Lung (tissue), 11 donors: ENCODE measurements at regions not wholly inside any gene's neighbourhood (a gene's known extent, or its start where the extent isn't known, plus 50 kb on each side); places are given as distances from the start of the nearest gene placed in this dataset.

Source experiments
- ATAC-seq: fragments of 200-7000 bp; cut with Tn5 transposase; one replicate; pipeline ENCODE4 v1.9.1; 2020; ENCODE audit warnings: moderate number of reproducible peaks; ENCODE audit not compliant: insufficient read depth, low FRiP score
- DNase-seq, 3 donors: peaks; one replicate each; pipeline ENCODE4 v3.0.0-alpha.2; 2013 to 2017
- H3K27ac ChIP-seq, 2 donors: one replicate each; pipeline ENCODE4 v1.5.1; 2013; ENCODE audit warnings: mild to moderate bottlenecking in 2 of 2, moderate library complexity in 2 of 2, control low read depth in 1 of 2, inconsistent platforms in 1 of 2, low read depth in 1 of 2, low read length in 1 of 2
- H3K27me3 ChIP-seq, 3 donors: one replicate each; pipeline ENCODE4 v1.5.1; 2013; ENCODE audit warnings: low read length in 2 of 3; ENCODE audit not compliant: control insufficient read depth in 3 of 3, insufficient read depth in 3 of 3
- H3K36me3 ChIP-seq, 4 donors: one replicate each; pipeline ENCODE4 v1.5.1; 2013; ENCODE audit warnings: low read length in 4 of 4, mild to moderate bottlenecking in 1 of 4, moderate library complexity in 1 of 4; ENCODE audit not compliant: control insufficient read depth in 4 of 4, insufficient read depth in 4 of 4
- H3K4me1 ChIP-seq, 5 donors: one replicate each; pipeline ENCODE4 v1.5.1; 2013; ENCODE audit warnings: low read length in 5 of 5, mild to moderate bottlenecking in 2 of 5, moderate library complexity in 1 of 5; ENCODE audit not compliant: control insufficient read depth in 5 of 5, insufficient read depth in 5 of 5
- H3K4me3 ChIP-seq: one replicate; pipeline ENCODE4 v1.5.1; 2013; ENCODE audit warnings: mild to moderate bottlenecking, control low read depth, moderate library complexity
- H3K9ac ChIP-seq, 2 donors: one replicate each; pipeline ENCODE4 v1.5.1; 2013; ENCODE audit warnings: low read length in 2 of 2, control low read depth in 1 of 2; ENCODE audit not compliant: insufficient read depth in 1 of 2
- H3K9me3 ChIP-seq, 4 donors: one replicate each; pipeline ENCODE4 v1.5.1; 2013; ENCODE audit warnings: low read length in 3 of 4, mild to moderate bottlenecking in 1 of 4, moderate library complexity in 1 of 4; ENCODE audit not compliant: control insufficient read depth in 4 of 4, insufficient read depth in 3 of 4
- WGBS, 2 donors: extraction: QIAGEN DNeasy Blood & Tissue Kit; methylation state at CpG; one replicate each; pipeline ENCODE4 v1.1.7; 2013; 5-methylcytosine and 5-hydroxymethylcytosine counted together
- TF ChIP-seq, protein P1 (sequence below): IDR thresholded peaks from 2 replicates; pipeline ENCODE4 v1.5.1; 2012; ENCODE audit warnings: mild to moderate bottlenecking; ENCODE audit errors: control extremely low read depth, extremely low read depth
- donor health status: control.
- donor health status: control.
- donor health status: Bipolar disorder and iron deficiency.
- donor health status: healthy.
- donor health status: DM: yes; HTN: yes; CAD: no.

DNA sequence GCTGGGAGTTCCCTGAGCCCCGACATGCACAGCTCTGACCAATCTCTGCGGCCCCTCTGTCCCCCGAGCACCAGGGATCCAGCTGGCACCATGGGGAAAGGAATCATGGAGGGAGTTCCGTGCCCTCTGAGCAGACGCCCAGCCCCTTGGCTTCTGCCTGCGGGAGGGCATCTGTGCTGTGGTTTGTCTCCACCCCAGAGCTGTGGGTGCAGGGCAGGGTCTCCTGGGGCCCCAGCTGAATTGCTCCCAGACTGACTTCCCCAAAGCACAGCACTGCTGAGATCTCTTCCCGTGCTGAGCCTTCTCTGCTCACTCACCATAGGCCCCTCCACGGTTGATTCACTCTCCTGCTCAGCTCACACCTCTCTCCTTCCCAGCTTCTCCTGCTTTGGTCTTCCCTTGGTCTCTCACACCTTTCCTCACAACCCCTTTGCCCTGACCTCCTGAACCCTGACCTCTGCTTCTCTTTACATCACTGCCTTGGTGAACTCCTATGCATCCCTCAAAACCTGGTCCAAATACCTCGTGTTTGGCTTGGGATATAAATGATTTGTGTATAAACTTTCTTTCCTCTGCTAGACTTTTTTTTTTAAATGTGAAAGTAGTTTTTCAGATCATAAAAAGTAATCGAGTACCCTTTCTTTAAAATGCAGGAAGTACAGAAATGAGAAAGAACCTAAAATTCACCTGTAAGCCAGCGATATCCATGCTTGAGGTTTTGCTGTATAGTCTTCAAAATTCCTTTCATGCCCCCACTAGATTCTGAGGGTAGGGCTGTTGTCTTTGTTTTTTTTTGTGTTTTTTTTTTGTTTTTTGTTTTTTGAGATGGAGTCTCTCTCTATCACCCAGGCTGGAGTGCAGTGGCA is 265.3 kb downstream of the SEC14L1 start:
- Histone ChIP-seq H3K27ac (peak overlapping the region in 1 of 2 donors; percentile 72), H3K4me1 (peaks cover 2 to 38% (median 14%) of the 10 kb centered on the region in 5 donors), H3K9me3 (no peaks in the 10 kb centered on the region), H3K9ac (no peak overlapping the region), H3K4me3 (no peak overlapping the region), H3K36me3 (peaks cover 0 to 24% (median 12%) of the 10 kb centered on the region in 4 donors), H3K27me3 (no peaks in the 10 kb centered on the region)
- DNase-seq, result no peak
- WGBS, 2 donors, result 34 to 77% methylated on average over 11 of the region's 11 CpGs
- TF ChIP-seq, protein P1, sequence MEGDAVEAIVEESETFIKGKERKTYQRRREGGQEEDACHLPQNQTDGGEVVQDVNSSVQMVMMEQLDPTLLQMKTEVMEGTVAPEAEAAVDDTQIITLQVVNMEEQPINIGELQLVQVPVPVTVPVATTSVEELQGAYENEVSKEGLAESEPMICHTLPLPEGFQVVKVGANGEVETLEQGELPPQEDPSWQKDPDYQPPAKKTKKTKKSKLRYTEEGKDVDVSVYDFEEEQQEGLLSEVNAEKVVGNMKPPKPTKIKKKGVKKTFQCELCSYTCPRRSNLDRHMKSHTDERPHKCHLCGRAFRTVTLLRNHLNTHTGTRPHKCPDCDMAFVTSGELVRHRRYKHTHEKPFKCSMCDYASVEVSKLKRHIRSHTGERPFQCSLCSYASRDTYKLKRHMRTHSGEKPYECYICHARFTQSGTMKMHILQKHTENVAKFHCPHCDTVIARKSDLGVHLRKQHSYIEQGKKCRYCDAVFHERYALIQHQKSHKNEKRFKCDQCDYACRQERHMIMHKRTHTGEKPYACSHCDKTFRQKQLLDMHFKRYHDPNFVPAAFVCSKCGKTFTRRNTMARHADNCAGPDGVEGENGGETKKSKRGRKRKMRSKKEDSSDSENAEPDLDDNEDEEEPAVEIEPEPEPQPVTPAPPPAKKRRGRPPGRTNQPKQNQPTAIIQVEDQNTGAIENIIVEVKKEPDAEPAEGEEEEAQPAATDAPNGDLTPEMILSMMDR, result no peak
- no peak for ATAC-seq

DNA sequence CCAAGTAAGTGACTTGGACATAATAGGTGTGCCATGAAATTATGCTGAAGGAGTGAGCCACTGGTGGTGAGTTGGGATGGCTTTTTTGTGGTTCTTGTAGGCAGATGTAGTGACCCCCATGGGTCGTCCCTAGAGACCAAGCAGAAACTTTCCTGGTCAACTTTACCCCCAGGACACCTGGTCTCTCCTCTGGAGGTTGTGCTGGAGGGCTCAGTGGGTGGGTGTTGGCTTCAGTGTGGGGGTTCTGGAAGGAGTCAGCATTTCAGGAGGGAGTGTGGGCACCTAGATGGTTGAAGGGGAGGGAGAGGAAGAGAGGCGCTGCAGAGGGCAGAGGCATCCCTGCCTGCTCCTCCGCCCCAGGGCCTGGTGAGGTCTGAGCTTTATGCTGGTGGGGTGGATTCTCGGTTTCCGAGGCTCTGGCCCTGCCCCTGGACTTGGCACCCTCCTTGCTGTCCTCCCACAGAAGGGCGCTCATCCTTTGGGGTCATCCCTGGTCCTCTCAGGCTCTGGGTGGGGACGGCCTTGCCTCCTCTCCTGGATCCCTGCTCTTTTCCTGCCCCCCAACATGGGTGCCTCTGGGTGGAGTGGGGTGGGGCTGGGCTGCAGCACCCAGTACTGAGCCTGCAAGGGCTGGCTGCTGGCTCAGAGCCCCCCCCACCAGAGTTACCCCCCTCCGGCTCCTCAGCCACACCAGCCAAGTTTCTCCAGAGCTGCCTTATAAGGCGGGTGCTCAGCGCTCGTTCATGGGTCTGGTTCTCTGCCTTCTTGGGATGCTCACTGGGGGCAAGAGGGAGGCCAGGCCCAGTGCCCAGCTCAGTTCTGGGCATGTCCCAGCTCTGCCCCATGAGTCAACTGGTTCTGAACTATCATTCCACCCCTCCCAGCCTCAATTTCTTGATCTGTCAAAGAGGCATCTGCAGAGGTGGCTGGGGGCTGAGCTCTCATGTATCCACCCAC is 266.8 kb downstream of the SEC14L1 start:
- no peak for DNase-seq
- Histone ChIP-seq H3K4me1 (peaks cover 2 to 36% (median 14%) of the 10 kb centered on the region in 5 donors), H3K4me3 (no peak overlapping the region), H3K27ac (peak overlapping the region in 1 of 2 donors; percentile 26), H3K9me3 (no peaks in the 10 kb centered on the region), H3K9ac (no peak overlapping the region), H3K36me3 (peaks cover 0 to 16% (median 11%) of the 10 kb centered on the region in 4 donors), H3K27me3 (no peaks in the 10 kb centered on the region)
- TF ChIP-seq, protein P1, result no peak
- 84 to 91% methylated on average over 10 to 11 of the region's 11 CpGs for WGBS, 2 donors
- no peak for ATAC-seq

DNA sequence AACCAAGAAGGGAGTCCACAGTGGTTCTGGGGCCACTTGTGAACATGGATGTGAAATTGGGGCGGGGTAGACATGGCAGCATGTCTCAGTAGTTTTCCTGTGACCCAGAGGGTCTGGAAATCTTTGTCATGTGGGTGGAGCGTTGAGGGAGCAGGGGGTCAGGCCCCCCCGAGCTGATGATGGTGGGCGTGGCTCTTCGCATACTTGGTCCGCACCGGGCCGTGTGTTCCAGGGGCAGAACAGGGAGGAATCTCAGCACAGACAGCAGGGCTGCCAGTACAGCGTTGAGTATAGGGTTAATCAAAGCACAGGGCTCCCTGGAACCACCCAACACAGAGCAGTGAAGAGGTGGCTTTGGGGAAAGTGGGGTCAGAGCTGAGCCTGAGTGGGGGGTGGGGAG is 267.5 kb downstream of the SEC14L1 start:
- DNase-seq, result no peak

More for the DNA sequence above, 267.5 kb downstream of the SEC14L1 start:
- Histone ChIP-seq H3K9me3 (no peaks in the 10 kb centered on the region), H3K36me3 (peaks cover 0 to 9% (median 6%) of the 10 kb centered on the region in 4 donors), H3K27me3 (no peaks in the 10 kb centered on the region), H3K4me3 (no peak overlapping the region), H3K4me1 (peaks cover 2 to 35% (median 14%) of the 10 kb centered on the region in 5 donors), H3K9ac (no peak overlapping the region), H3K27ac (peak overlapping the region in 1 of 2 donors; percentile 12)
- no peak for ATAC-seq
- TF ChIP-seq, protein P1, result no peak
- WGBS, 2 donors, result 79 to 92% methylated on average over 9 of the region's 9 CpGs
